GM12878 (cell line): ENCODE measurements at regions not wholly inside any gene's neighbourhood (a gene's known extent, or its start where the extent isn't known, plus 50 kb on each side); places are given as distances from the start of the nearest gene placed in this dataset.

ENCODE experiments used
- POLR2A ChIP-seq: IDR thresholded peaks from 2 replicates; pipeline ENCODE4 v1.6.1; 2011; ENCODE audit warnings: low read depth, mild to moderate bottlenecking, low read length
- POLR2AphosphoS5 ChIP-seq: IDR thresholded peaks from 2 replicates; pipeline ENCODE4 v1.6.1; 2011; ENCODE audit warnings: mild to moderate bottlenecking, low read length, inconsistent platforms
- SIN3A ChIP-seq: IDR thresholded peaks from 2 replicates; pipeline ENCODE4 v1.6.1; 2012; ENCODE audit warnings: low read depth, low read length, improper control_type of control experiment

GRCh38 chr2:198438331-198438730, 633.9 kb downstream of the PLCL1 start:
- TF ChIP-seq POLR2AphosphoS5 = no peak
- no peak for TF ChIP-seq SIN3A
- TF ChIP-seq POLR2A = no peak
